H9 (cell line): ENCODE measurements at regions not wholly inside any gene's neighbourhood (a gene's known extent, or its start where the extent isn't known, plus 50 kb on each side); places are given as distances from the start of the nearest gene placed in this dataset.

Experiments
- DNase-seq: peaks from one replicate; pipeline ENCODE4 v3.0.0-alpha.2; 2017
- H2AFZ ChIP-seq: one replicate; pipeline ENCODE4 v1.6.1; 2013; ENCODE audit warnings: mild to moderate bottlenecking, low read length, control low read depth, moderate library complexity
- H2AK5ac ChIP-seq: 2 replicates; pipeline ENCODE4 v1.6.1; 2013; ENCODE audit warnings: low read length, control low read depth, mixed read lengths; ENCODE audit not compliant: insufficient read length
- H2BK120ac ChIP-seq: one replicate; pipeline ENCODE4 v1.6.1; 2013; ENCODE audit warnings: low read depth, mild to moderate bottlenecking, low read length, control low read depth, inconsistent platforms; ENCODE audit not compliant: poor library complexity, severe bottlenecking
- H2BK12ac ChIP-seq: 2 replicates; pipeline ENCODE4 v1.6.1; 2013; ENCODE audit warnings: low read length, control low read depth, mixed read lengths, low read depth; ENCODE audit not compliant: insufficient read length
- H2BK15ac ChIP-seq: 2 replicates; pipeline ENCODE4 v1.6.1; 2013; ENCODE audit warnings: low read depth, low read length, control low read depth
- H2BK20ac ChIP-seq: one replicate; pipeline ENCODE4 v1.6.1; 2013; ENCODE audit warnings: low read depth, mild to moderate bottlenecking, low read length, control low read depth, inconsistent platforms; ENCODE audit not compliant: poor library complexity, severe bottlenecking
- H2BK5ac ChIP-seq: 2 replicates; pipeline ENCODE4 v1.6.1; 2013; ENCODE audit warnings: low read length, control low read depth, mixed read lengths; ENCODE audit not compliant: insufficient read length
- H3K14ac ChIP-seq: 2 replicates; pipeline ENCODE4 v1.6.1; 2013; ENCODE audit warnings: low read length, control low read depth; ENCODE audit not compliant: insufficient read depth
- H3K18ac ChIP-seq: 2 replicates; pipeline ENCODE4 v1.6.1; 2013; ENCODE audit warnings: low read depth, mild to moderate bottlenecking, mixed read lengths, low read length, control low read depth; ENCODE audit not compliant: insufficient read length
- H3K23ac ChIP-seq: 2 replicates; pipeline ENCODE4 v1.6.1; 2013; ENCODE audit warnings: low read length, control low read depth, mixed read lengths, low read depth; ENCODE audit not compliant: insufficient read length
- H3K23me2 ChIP-seq: 2 replicates; pipeline ENCODE4 v1.6.1; 2013; ENCODE audit warnings: low read depth, mild to moderate bottlenecking, mixed read lengths, low read length, control low read depth; ENCODE audit not compliant: insufficient read length, poor library complexity, severe bottlenecking
- H3K27ac ChIP-seq: 2 replicates; pipeline ENCODE4 v1.5.1; 2013; ENCODE audit warnings: low read length, control low read depth, mixed read lengths, low read depth; ENCODE audit not compliant: insufficient read length
- H3K27me3 ChIP-seq: 2 replicates; pipeline ENCODE4 v1.6.1; 2013; ENCODE audit warnings: low read length, control low read depth, inconsistent platforms; ENCODE audit not compliant: insufficient read depth
- H3K4ac ChIP-seq: 2 replicates; pipeline ENCODE4 v1.6.1; 2013; ENCODE audit warnings: low read depth, mild to moderate bottlenecking, control low read depth, inconsistent platforms, low read length, moderate library complexity
- H3K4me1 ChIP-seq: 2 replicates; pipeline ENCODE4 v1.6.1; 2013; ENCODE audit warnings: low read length, control low read depth, inconsistent platforms; ENCODE audit not compliant: insufficient read depth
- H3K4me2 ChIP-seq: 2 replicates; pipeline ENCODE4 v1.6.1; 2013; ENCODE audit warnings: low read length, control low read depth, mixed read lengths; ENCODE audit not compliant: insufficient read length, insufficient read depth
- H3K56ac ChIP-seq: 2 replicates; pipeline ENCODE4 v1.6.1; 2013; ENCODE audit warnings: low read depth, mild to moderate bottlenecking, mixed read lengths, low read length, control low read depth; ENCODE audit not compliant: insufficient read length
- H3K79me1 ChIP-seq: 2 replicates; pipeline ENCODE4 v1.6.1; 2013; ENCODE audit warnings: low read depth, mild to moderate bottlenecking, moderate library complexity, low read length, control low read depth, inconsistent platforms; ENCODE audit not compliant: insufficient read depth, poor library complexity, severe bottlenecking
- H3K79me2 ChIP-seq: 2 replicates; pipeline ENCODE4 v1.6.1; 2013; ENCODE audit warnings: low read length, control low read depth, inconsistent platforms; ENCODE audit not compliant: insufficient read depth
- H3K9ac ChIP-seq: 2 replicates; pipeline ENCODE4 v1.6.1; 2013; ENCODE audit warnings: low read length, control low read depth, mixed read lengths; ENCODE audit not compliant: insufficient read length; ENCODE audit errors: extremely low read depth
- H3K9me3 ChIP-seq: one replicate; pipeline ENCODE4 v1.6.1; 2013; ENCODE audit warnings: low read depth, low read length, inconsistent platforms; ENCODE audit not compliant: control insufficient read depth
- H3T11ph ChIP-seq: one replicate; pipeline ENCODE4 v1.6.1; 2013; ENCODE audit warnings: mild to moderate bottlenecking, low read length, control low read depth, inconsistent platforms
- H4K20me1 ChIP-seq: one replicate; pipeline ENCODE4 v1.6.1; 2013; ENCODE audit not compliant: control insufficient read depth, insufficient read length, insufficient read depth
- H4K5ac ChIP-seq: 2 replicates; pipeline ENCODE4 v1.6.1; 2013; ENCODE audit warnings: low read depth, mild to moderate bottlenecking, mixed read lengths, low read length, control low read depth; ENCODE audit not compliant: insufficient read length
- H4K8ac ChIP-seq: replicated peaks from 2 replicates; pipeline ENCODE4 v1.6.1; 2013; ENCODE audit warnings: low read length, control low read depth, mixed read lengths, low read depth; ENCODE audit not compliant: insufficient read length
- H4K91ac ChIP-seq: 2 replicates; pipeline ENCODE4 v1.6.1; 2013; ENCODE audit warnings: low read depth, mild to moderate bottlenecking, moderate library complexity, mixed read lengths, low read length, control low read depth; ENCODE audit not compliant: insufficient read length
- H3K27ac Mint-ChIP-seq, 3 experiments: 2 replicates in 2 of 3; 3 replicates in 1 of 3; pipeline ENCODE4 v1.8.0; 2020 to 2021; ENCODE audit warnings: mixed read lengths in 3 of 3, mild to moderate bottlenecking in 1 of 3, moderate library complexity in 1 of 3
- H3K27me3 Mint-ChIP-seq: 2 replicates; pipeline ENCODE4 v1.8.0; 2021; ENCODE audit warnings: low read depth, mild to moderate bottlenecking, moderate library complexity, mixed read lengths
- H3K36me3 Mint-ChIP-seq, 3 experiments: 2 replicates in 2 of 3; 3 replicates in 1 of 3; pipeline ENCODE4 v1.8.0; 2020 to 2021; ENCODE audit warnings: low read depth in 3 of 3, mixed read lengths in 3 of 3; ENCODE audit not compliant: insufficient read depth in 1 of 3
- H3K4me1 Mint-ChIP-seq, 2 experiments: 2 replicates each; pipeline ENCODE4 v1.8.0; 2020; ENCODE audit warnings: mixed read lengths in 2 of 2
- H3K4me3 Mint-ChIP-seq, 2 experiments: 2 replicates in 1 of 2; 3 replicates in 1 of 2; pipeline ENCODE4 v1.8.0; 2020 to 2021; ENCODE audit warnings: mild to moderate bottlenecking in 2 of 2, mixed read lengths in 2 of 2, moderate library complexity in 1 of 2
- H3K9me3 Mint-ChIP-seq, 2 experiments: 2 replicates in 1 of 2; 3 replicates in 1 of 2; pipeline ENCODE4 v1.8.0; 2020; ENCODE audit warnings: mild to moderate bottlenecking in 2 of 2, mixed read lengths in 2 of 2, moderate library complexity in 1 of 2
- WGBS: extraction: QIAGEN DNeasy Blood & Tissue Kit; methylation state at CpG from one replicate; pipeline ENCODE4 v1.1.7; 2013; ENCODE audit warnings: missing lambda C conversion rate, low lambda C conversion rate, mixed read lengths; ENCODE audit not compliant: insufficient read length; ENCODE audit errors: extremely low coverage; 5-methylcytosine and 5-hydroxymethylcytosine counted together
- TF ChIP-seq, protein P1 (sequence below): fragments of 200-600 bp; sonication (generic); conservative IDR thresholded peaks from 3 replicates; pipeline ENCODE4 v1.8.0; 2021; ENCODE audit warnings: antibody characterized with exemption, mild to moderate bottlenecking

DNA sequence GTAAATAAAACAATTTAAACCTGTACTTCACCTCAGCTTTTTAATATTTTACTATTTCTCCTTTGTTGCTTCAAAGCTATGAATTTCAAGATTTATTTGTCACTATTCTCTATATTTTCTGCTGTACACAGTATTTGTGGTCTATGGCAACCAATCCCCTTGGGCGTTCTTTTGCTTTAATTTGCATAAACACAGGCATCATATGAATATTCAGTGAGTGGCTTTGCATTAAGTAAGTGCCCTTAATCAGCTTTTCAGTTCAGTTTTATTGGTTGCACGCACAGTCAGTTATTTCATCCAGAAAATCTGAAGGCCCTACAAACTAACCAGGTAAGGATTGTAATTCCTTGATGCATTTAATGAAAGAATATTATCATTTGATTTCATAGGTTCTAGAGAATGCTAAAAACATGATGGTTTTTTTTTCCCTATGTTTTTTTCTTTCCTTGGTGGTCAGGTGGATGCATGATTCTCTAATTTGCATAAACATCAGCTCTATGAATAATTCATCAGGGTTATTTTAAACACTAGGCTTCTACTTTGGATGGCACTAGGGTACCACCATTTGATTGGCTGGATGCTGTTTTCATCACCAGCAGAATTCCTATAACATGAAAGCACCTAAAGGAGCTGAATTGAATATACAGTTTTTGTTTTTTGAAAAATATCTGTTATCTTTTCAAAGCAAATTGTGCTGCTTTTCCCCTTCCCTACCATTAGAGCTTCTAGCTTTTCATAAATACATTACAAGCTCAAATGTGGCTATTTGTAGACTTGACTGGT is 249.2 kb upstream of the CCNH start:
- H2BK5ac ChIP-seq: no peak overlapping the region
- Mint-ChIP-seq H3K36me3 (no peaks in the 10 kb centered on the region), H3K27me3 (no peaks in the 10 kb centered on the region), H3K9me3 (no peaks in the 10 kb centered on the region), H3K27ac (no peak overlapping the region), H3K4me1 (no peaks in the 10 kb centered on the region), H3K4me3 (no peak overlapping the region)
- H3K4me1 ChIP-seq: no peaks in the 10 kb centered on the region
- H4K5ac ChIP-seq: no peak overlapping the region
- H3K4me2 ChIP-seq: no peak overlapping the region
- TF ChIP-seq, protein P1, sequence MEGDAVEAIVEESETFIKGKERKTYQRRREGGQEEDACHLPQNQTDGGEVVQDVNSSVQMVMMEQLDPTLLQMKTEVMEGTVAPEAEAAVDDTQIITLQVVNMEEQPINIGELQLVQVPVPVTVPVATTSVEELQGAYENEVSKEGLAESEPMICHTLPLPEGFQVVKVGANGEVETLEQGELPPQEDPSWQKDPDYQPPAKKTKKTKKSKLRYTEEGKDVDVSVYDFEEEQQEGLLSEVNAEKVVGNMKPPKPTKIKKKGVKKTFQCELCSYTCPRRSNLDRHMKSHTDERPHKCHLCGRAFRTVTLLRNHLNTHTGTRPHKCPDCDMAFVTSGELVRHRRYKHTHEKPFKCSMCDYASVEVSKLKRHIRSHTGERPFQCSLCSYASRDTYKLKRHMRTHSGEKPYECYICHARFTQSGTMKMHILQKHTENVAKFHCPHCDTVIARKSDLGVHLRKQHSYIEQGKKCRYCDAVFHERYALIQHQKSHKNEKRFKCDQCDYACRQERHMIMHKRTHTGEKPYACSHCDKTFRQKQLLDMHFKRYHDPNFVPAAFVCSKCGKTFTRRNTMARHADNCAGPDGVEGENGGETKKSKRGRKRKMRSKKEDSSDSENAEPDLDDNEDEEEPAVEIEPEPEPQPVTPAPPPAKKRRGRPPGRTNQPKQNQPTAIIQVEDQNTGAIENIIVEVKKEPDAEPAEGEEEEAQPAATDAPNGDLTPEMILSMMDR: no peak
- no peak overlapping the region for H2BK15ac ChIP-seq
- no peak overlapping the region for H2AK5ac ChIP-seq
- no peak overlapping the region for H3K23ac ChIP-seq
- no peak overlapping the region for H3K56ac ChIP-seq
- H3K79me1 ChIP-seq: no peaks in the 10 kb centered on the region
- H4K20me1 ChIP-seq: no peaks in the 10 kb centered on the region
- no peak overlapping the region for H2AFZ ChIP-seq
- no peak overlapping the region for H2BK12ac ChIP-seq
- H4K8ac ChIP-seq: no peak overlapping the region
- H3K18ac ChIP-seq: no peak overlapping the region
- no peak for DNase-seq
- no peak overlapping the region for H3T11ph ChIP-seq
- no CpG with 5 or more reads among the region's 2 CpGs for WGBS
- no peaks in the 10 kb centered on the region for H3K79me2 ChIP-seq
- H3K9me3 ChIP-seq: no peaks in the 10 kb centered on the region
- H2BK120ac ChIP-seq: no peak overlapping the region
- H2BK20ac ChIP-seq: no peak overlapping the region
- H3K14ac ChIP-seq: no peak overlapping the region
- H3K27me3 ChIP-seq: no peaks in the 10 kb centered on the region
- H3K23me2 ChIP-seq: no peaks in the 10 kb centered on the region
- no peak overlapping the region for H4K91ac ChIP-seq
- no peak overlapping the region for H3K4ac ChIP-seq
- H3K27ac ChIP-seq: no peak overlapping the region
- no peak overlapping the region for H3K9ac ChIP-seq
